ENCODE measurements at regions not wholly inside any gene's neighbourhood (a gene's known extent, or its start where the extent isn't known, plus 50 kb on each side); places are given as distances from the start of the nearest gene placed in this dataset.

- POLR2A ChIA-PET, result no interaction called here
Measured at GRCh38 chr14:62462988-62463387, 582.3 kb downstream of the KCNH5 start.

More at GRCh38 chr14:62462988-62463387, 582.3 kb downstream of the KCNH5 start:
- H3K9me1 ChIP-seq (ENCODE audit: control insufficient read depth, insufficient read depth, low read length), result no peaks in the 10 kb centered on the region
- no peak for FAIRE-seq
- H3K27me3 ChIP-seq (ENCODE audit: control insufficient read depth in 2 of 2, insufficient read depth in 2 of 2, low read length in 2 of 2), result no peaks in the 10 kb centered on the region
- no peak overlapping the region for H3K4me2 ChIP-seq (ENCODE audit: insufficient read depth, low read length)
- CTCF ChIA-PET (ENCODE audit: low intra/inter-chr PET ratio), result no interaction called here
- no peak for ATAC-seq
- H4K20me1 ChIP-seq (replicated peaks; ENCODE audit: control insufficient read depth, insufficient read depth, low read length), result no peaks in the 10 kb centered on the region
- H3K9ac ChIP-seq (ENCODE audit: insufficient read depth in 1 of 2, low read depth in 2 of 2, low read length in 2 of 2), result no peak overlapping the region
- WGBS (ENCODE audit: insufficient coverage, low coverage, missing lambda C conversion rate), result 0% methylated on average over 4 of the region's 4 CpGs
- no peaks in the 10 kb centered on the region for H3K79me2 ChIP-seq (ENCODE audit: control insufficient read depth, insufficient read depth, low read length)
- no peaks in the 10 kb centered on the region for H3K9me3 ChIP-seq (replicated peaks; ENCODE audit: control insufficient read depth, insufficient read depth, low read depth, low read length)
- no peaks in the 10 kb centered on the region for H3K36me3 ChIP-seq (ENCODE audit: control insufficient read depth, insufficient read depth, low read length)
- BruUV-seq (replicated peaks), result no TSS peak
- in situ Hi-C loops (cut with MboI) (no loop called here), intact Hi-C loops (cut with micrococcal nuclease) (no loop called here)
- no peak overlapping the region for H3K4me3 ChIP-seq
- TF ChIP-seq FOXJ3 (CRISPR knock-in tag; IDR thresholded peaks at IDR 0.05) (no peak), BRD4 (IDR thresholded peaks at IDR 0.05) (no peak), PML (IDR thresholded peaks at IDR 0.05; ENCODE audit: low read length) (no peak), ATF7 (IDR thresholded peaks at IDR 0.05) (no peak), HOMEZ (CRISPR knock-in tag; IDR thresholded peaks at IDR 0.05) (no peak), ZNF408 (CRISPR knock-in tag; IDR thresholded peaks at IDR 0.05; ENCODE audit: low read depth) (no peak), GTF3C2 (IDR thresholded peaks at IDR 0.05; ENCODE audit: borderline replicate concordance, extremely low read depth, insufficient read length) (no peak), FOXK2 (conservative IDR thresholded peaks at IDR 0.05 in 1 of 2, IDR thresholded peaks at IDR 0.05 in 1 of 2; ENCODE audit: low read depth in 2 of 2) (no peak), ZBTB7A (IDR thresholded peaks at IDR 0.05; ENCODE audit: borderline replicate concordance, control insufficient read depth, low read depth, low read length) (no peak), RBM39 (optimal IDR thresholded peaks at IDR 0.05; ENCODE audit: low read depth, low read length) (no peak), SP1 (CRISPR knock-in tag; IDR thresholded peaks at IDR 0.05) (no peak), NFXL1 (CRISPR knock-in tag; IDR thresholded peaks at IDR 0.05) (no peak), CBX8 (IDR thresholded peaks at IDR 0.05; ENCODE audit: borderline replicate concordance, extremely low read depth, low read depth, low read length, poor library complexity, severe bottlenecking) (no peak), HOXB6 (CRISPR knock-in tag; IDR thresholded peaks at IDR 0.05; ENCODE audit: borderline replicate concordance) (no peak), MAFG (tag; conservative IDR thresholded peaks at IDR 0.05) (no peak)
- no peaks in the 10 kb centered on the region for H3K4me1 ChIP-seq (replicated peaks in 1 of 2; ENCODE audit: control insufficient read depth in 2 of 2, insufficient read depth in 2 of 2, low read length in 2 of 2)
- no peak overlapping the region for H2AFZ ChIP-seq (ENCODE audit: low read depth, low read length)
- no peak for DNase-seq (ENCODE audit: extremely low read depth in 1 of 4, low spot score in 3 of 4)
- H3K27ac ChIP-seq (ENCODE audit: extremely low read depth, low read depth, low read length), result no peak overlapping the region
